Ectodermal cell (in vitro differentiated cells): ENCODE measurements at regions not wholly inside any gene's neighbourhood (a gene's known extent, or its start where the extent isn't known, plus 50 kb on each side); places are given as distances from the start of the nearest gene placed in this dataset.
"Not testable (repeated sequence)": the region's sequence is repeated elsewhere in the genome, so short reads cannot be mapped to it uniquely, and the experiment has no call there.

ENCODE experiments used
- H3K27ac ChIP-seq: 2 replicates; pipeline ENCODE4 v1.7.0; 2013; ENCODE audit warnings: mild to moderate bottlenecking, low read depth, low read length; ENCODE audit not compliant: insufficient read depth, poor library complexity, severe bottlenecking
- H3K27me3 ChIP-seq: 2 replicates; pipeline ENCODE4 v1.7.0; 2013; ENCODE audit warnings: mild to moderate bottlenecking, low read length; ENCODE audit not compliant: insufficient read depth, control insufficient read depth, poor library complexity, severe bottlenecking
- H3K36me3 ChIP-seq: one replicate; pipeline ENCODE4 v1.7.0; 2013; ENCODE audit warnings: low read length; ENCODE audit not compliant: control insufficient read depth, insufficient read depth
- H3K4me1 ChIP-seq: one replicate; pipeline ENCODE4 v1.7.0; 2013; ENCODE audit warnings: low read length; ENCODE audit not compliant: control insufficient read depth, insufficient read depth
- H3K4me3 ChIP-seq: 2 replicates; pipeline ENCODE4 v1.7.0; 2013; ENCODE audit warnings: low read depth, low read length, control low read depth; ENCODE audit not compliant: insufficient read depth
- H3K9me3 ChIP-seq: 2 replicates; pipeline ENCODE4 v1.7.0; 2013; ENCODE audit warnings: mild to moderate bottlenecking, low read length, moderate library complexity; ENCODE audit not compliant: control insufficient read depth
- WGBS, 2 experiments: methylation state at CpG; one replicate each; pipeline ENCODE4 v1.1.7; 2013; ENCODE audit warnings: missing lambda C conversion rate in 2 of 2; 5-methylcytosine and 5-hydroxymethylcytosine counted together

DNA sequence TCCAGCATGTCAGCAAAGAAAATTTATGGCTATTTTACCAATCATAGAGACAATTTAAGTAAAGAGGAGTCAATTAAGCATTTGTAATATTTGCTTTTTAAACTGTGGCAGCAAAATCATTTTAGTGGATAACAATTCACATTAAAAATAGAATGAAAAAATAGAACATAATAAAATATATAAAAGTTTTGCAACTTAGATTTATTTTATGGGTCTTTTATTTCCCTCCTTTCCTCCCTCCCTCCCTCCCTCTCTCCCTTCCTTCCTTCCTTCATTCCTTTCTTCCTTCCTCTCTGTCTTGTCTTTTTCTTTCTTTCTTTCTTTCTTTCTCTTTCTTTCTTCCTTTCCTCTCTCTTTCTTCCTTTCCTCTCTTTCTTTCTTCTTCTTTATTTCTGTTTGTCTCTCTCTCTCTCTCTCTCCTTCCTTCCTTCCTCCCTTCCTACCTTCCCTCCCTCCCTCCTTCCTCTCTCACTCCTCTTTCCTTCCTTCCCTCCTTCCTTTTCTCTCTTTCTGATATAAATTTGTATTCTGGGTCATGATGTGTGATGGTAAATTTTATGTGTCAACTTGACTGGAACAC lies 610.9 kb upstream of the CITED2 start:
- Histone ChIP-seq H3K27ac (no peak overlapping the region), H3K27me3 (no peaks in the 10 kb centered on the region), H3K36me3 (no peaks in the 10 kb centered on the region), H3K4me1 (peaks cover 26% of the 10 kb centered on the region), H3K4me3 (no peak overlapping the region), H3K9me3 (no peaks in the 10 kb centered on the region)

DNA sequence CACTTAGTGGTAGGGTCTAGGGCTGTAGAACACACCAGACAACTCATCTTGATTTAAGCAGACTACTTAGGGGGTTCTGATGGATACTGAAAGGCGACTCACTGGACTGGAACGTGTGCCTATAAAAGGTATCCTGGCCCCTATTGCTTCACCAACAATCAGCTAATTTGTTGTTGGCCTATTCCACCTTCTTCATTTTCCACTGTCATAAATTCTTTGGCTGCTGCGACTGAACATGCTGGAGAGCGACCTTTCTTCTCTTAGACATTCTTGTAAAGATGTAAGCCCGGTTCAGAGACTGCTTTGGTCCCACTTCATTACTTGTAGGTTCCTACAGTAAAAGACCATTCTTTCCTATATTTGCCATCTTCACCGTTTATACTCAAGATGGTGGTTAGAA lies 609.9 kb upstream of the CITED2 start:
- no peaks in the 10 kb centered on the region for H3K36me3 ChIP-seq
- 97 to 98% methylated on average over 6 of the region's 6 CpGs for WGBS, 2 experiments
- no peak overlapping the region for H3K27ac ChIP-seq
- H3K4me3 ChIP-seq = no peak overlapping the region
- H3K4me1 ChIP-seq = peaks cover 34% of the 10 kb centered on the region
- H3K9me3 ChIP-seq = no peaks in the 10 kb centered on the region
- H3K27me3 ChIP-seq = no peaks in the 10 kb centered on the region

DNA sequence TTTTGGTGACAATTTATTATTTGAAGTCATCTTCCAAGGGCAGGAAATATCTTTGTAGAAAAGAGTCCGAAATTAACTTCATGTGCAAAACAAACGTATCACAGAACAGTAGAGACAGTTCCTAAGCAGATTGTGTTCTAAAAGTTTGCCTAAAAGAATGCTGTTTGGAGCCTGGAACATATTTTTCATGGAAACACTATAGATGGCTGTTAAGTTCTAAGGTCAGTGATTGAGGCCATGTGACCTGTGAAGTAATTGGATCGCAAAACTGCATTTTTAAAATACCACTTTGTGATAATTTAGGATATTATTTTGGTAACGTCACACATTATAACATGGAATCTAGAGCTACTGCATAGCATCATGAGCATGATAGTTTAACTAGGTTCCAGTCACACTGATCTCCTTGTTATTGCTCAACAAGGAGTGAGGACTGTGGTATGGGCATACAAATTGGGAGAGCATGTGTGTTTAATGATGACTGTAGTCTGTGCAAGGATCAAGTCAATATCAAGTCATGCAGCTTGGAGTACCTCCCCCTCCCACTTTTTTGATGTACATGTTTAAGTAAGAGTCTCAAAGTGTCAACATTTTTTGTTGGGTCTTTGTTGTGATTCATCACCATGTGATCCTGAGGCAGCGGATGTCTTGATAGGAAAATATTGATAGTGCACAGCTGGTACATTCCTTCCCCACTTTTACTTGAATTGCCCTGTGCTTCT lies 609.3 kb upstream of the CITED2 start:
- Histone ChIP-seq H3K27me3 (no peaks in the 10 kb centered on the region), H3K4me1 (peaks cover 34% of the 10 kb centered on the region), H3K9me3 (no peaks in the 10 kb centered on the region), H3K27ac (no peak overlapping the region), H3K36me3 (no peaks in the 10 kb centered on the region), H3K4me3 (no peak overlapping the region)
- 93 to 96% methylated on average over 4 to 5 of the region's 5 CpGs for WGBS, 2 experiments

DNA sequence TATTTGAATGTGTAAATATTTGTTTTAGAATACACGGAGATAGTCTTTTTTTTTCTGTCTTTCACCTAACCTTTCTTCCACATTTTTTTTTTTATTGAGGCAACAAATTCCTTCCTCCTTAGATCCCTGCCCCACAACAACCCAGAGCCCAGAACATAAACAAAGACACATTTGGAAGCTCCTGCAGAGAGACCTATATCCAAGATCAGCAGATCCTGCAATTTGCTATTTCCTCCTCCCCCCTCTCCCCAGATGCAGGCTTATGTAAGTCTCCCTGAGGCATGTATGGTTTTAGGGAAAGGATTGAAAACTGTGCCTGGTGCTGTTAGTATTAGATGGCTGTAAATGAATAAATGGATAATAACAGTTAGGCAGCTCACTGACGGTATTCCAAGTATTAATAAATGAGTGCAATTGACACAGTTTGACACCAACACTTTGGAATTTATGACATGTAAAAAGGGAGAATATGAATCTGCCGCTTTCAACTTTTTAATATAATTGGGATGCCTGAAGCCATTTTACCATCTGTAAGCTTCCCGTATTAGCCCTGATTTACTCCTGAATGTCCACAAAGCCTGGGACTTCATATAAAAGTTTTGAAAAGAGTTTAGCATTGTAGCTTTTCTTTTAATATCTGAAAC lies 608.3 kb upstream of the CITED2 start:
- H3K27me3 ChIP-seq = no peaks in the 10 kb centered on the region
- H3K4me3 ChIP-seq = no peak overlapping the region
- 57 to 69% methylated on average over 4 of the region's 4 CpGs for WGBS, 2 experiments
- peaks cover 34% of the 10 kb centered on the region for H3K4me1 ChIP-seq
- H3K27ac ChIP-seq = peak overlapping the region; percentile 83
- no peaks in the 10 kb centered on the region for H3K9me3 ChIP-seq
- no peaks in the 10 kb centered on the region for H3K36me3 ChIP-seq

DNA sequence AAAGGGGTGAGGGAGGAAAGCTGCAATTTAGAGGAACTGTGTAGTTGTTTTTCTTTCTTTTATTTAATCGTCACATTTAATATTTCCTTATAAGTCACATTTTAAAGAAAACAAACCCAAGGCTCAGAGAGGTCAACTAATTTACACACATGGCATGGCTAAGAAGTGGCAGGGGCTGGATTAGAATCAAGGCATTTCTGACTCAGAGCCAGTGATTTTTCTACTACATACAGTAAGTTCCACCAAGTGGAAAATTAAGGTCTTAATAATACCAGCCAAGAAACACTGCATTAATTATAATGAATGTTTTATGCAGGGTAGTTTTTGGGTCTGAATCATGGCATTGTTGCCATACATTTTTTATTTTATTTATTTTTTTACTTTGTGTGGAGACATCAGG lies 607.7 kb upstream of the CITED2 start:
- Histone ChIP-seq H3K4me1 (peaks cover 34% of the 10 kb centered on the region), H3K27ac (peak overlapping the region; percentile 83), H3K9me3 (no peaks in the 10 kb centered on the region), H3K36me3 (no peaks in the 10 kb centered on the region), H3K27me3 (no peaks in the 10 kb centered on the region), H3K4me3 (no peak overlapping the region)
- WGBS, 2 experiments = no CpG with 5 or more reads among the region's 1 CpG

DNA sequence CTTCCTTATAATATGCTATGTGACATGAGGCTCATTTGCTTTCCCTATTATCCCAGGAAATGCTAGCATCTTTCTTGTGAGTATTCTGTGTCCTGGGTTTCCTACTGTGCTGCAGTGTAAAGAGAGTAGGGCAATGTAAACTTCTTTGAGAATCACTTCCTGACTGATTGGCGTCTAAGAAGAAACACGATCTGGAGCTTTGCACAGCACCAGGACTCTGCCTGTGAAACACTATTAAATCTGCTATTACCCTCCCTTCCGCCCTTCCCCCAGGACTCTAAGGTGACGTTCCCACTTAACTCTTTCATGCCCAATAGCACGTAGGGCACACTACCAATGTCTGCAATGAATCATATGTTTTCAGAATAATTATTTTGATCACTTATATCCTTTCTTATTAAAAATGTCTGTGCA lies 607.3 kb upstream of the CITED2 start:
- peak overlapping the region; percentile 83 for H3K27ac ChIP-seq
- peaks cover 34% of the 10 kb centered on the region for H3K4me1 ChIP-seq
- no peak overlapping the region for H3K4me3 ChIP-seq
- no peaks in the 10 kb centered on the region for H3K36me3 ChIP-seq
- no peaks in the 10 kb centered on the region for H3K27me3 ChIP-seq
- WGBS, 2 experiments = 0 to 2% methylated on average over 4 to 5 of the region's 5 CpGs
- H3K9me3 ChIP-seq = no peaks in the 10 kb centered on the region

DNA sequence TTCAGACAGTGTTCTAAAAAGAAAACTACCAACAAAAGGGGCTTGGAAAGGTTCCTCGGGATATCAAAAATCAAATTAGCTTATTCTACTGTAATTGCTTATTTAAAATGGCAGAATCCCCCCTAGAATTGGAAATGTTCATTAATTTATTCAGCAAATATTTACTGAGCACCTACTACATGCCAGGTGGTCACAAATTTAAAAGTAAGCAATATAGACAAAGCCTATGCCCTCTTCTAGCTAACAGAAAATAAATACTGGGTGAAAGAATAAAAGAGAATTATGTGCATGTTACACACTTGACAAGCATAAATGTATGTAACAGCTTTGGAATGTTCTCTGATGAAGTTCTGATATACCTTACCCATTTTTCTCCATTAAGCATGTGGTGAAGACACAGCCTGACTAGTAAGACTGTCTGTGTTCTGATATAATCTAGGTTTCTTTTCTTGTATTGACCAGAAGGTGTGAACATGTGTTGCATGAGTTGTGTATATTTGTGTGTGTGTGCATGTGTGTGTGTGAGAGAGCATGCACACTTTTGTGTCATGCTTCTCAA lies 606.7 kb upstream of the CITED2 start:
- WGBS, 2 experiments = 100% methylated on average over 1 of the region's 1 CpG
- peaks cover 34% of the 10 kb centered on the region for H3K4me1 ChIP-seq

DNA sequence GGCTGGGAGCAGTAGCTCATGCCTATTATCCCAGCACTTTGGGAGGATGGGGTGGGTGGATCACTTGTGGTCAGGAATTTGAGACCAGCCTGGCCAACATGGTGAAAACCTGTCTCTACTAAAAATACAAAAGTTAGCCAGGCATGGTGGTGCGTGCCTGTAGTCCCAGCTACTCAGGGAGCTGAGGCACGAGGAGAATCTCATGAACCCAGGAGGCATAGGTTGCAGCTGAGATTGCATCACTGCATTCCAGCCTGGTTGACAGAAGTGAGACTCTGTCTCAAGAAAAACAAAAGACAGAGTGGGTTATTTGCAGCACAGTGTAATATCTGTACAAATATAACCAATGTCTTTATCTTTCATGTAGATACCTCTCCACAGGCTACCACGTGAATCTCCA lies 606.2 kb upstream of the CITED2 start:
- H3K27ac ChIP-seq, H3K4me3 ChIP-seq, H3K9me3 ChIP-seq, H3K36me3 ChIP-seq, H3K27me3 ChIP-seq: not testable (repeated sequence)
- WGBS, 2 experiments = 41 to 55% methylated on average over 3 of the region's 3 CpGs
- peaks cover 34% of the 10 kb centered on the region for H3K4me1 ChIP-seq

More for the DNA sequence above, 606.7 kb upstream of the CITED2 start:
- Histone ChIP-seq H3K36me3 (no peaks in the 10 kb centered on the region), H3K27me3 (no peaks in the 10 kb centered on the region), H3K4me3 (no peak overlapping the region), H3K9me3 (no peaks in the 10 kb centered on the region), H3K27ac (peak overlapping the region; percentile 65)

DNA sequence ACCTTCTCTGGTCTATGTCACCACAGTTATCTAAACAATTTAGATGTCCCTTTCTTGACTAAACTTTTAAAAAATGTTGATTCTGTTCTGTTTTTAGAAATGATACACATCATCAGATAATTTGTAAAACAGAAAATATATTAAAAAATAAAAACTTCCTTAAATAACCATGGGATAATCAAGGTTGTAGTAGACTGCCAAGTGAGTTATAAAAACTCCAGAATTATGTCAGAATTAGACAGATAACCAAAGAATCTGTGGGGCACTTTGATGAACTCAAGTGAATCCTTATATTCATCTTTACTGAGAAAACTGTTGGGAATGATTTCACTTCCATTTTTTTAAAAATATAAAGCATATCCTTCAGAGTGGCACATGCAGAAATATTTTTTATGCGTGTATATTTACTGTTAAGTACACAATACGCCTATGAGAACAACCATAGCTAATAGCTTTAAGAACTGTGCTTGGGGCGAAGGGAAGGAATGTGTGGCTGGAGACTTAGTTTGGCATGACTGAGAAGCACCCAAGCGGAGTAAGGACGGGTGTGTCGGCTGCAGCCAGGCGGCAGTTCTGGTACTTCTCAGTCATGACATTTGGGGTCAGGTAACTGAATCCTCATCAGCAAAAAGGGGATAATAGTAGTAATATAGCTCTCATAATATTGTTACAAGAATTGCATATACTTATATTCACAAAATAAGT lies 604.7 kb upstream of the CITED2 start:
- Histone ChIP-seq H3K27ac (no peak overlapping the region), H3K4me3 (no peak overlapping the region), H3K27me3 (no peaks in the 10 kb centered on the region), H3K4me1 (peaks cover 34% of the 10 kb centered on the region), H3K9me3 (no peaks in the 10 kb centered on the region), H3K36me3 (no peaks in the 10 kb centered on the region)
- 80 to 83% methylated on average over 6 to 7 of the region's 7 CpGs for WGBS, 2 experiments

DNA sequence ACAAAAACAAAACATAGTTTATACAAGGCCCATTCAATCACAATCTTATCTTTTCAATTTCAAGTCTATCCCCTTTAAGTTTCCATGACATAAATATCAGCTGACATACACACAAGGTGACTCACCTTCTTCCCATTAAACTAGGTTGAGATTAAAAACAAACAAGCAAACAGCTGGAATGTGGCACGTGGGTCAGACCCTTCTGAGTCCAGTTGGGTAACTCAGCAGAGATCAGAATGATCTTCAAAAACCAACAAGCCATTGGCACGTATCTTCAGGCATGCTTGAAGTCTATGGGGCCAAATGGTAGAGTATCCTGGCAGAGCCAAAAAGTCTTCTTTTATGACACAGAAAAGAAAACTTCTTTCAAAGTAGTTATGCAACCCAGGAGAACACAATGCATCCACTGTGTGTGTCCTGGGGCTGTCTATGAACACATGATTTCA lies 603.5 kb upstream of the CITED2 start:
- H3K4me1 ChIP-seq = peaks cover 30% of the 10 kb centered on the region
- H3K27me3 ChIP-seq = no peaks in the 10 kb centered on the region
- H3K4me3 ChIP-seq = no peak overlapping the region
- H3K36me3 ChIP-seq = no peaks in the 10 kb centered on the region
- no peak overlapping the region for H3K27ac ChIP-seq
- WGBS, 2 experiments = 71 to 76% methylated on average over 2 of the region's 2 CpGs
- no peaks in the 10 kb centered on the region for H3K9me3 ChIP-seq
